ENCODE measurements at regions not wholly inside any gene's neighbourhood (a gene's known extent, or its start where the extent isn't known, plus 50 kb on each side); places are given as distances from the start of the nearest gene placed in this dataset.

GRCh38 chr9:106596984-106597383 lies 266.0 kb upstream of the ZNF462 start:
- no peak for DNase-seq
- no peak for TF ChIP-seq EZH2 (IDR thresholded peaks at IDR 0.05; ENCODE audit: insufficient read depth, poor library complexity, severe bottlenecking)
- TF ChIP-seq EZH2phosphoT487 (IDR thresholded peaks at IDR 0.05; ENCODE audit: insufficient read depth, low read depth): no peak
- Histone ChIP-seq H3F3A (ENCODE audit: insufficient read depth) (no peaks in the 10 kb centered on the region), H3K27ac (no peak overlapping the region), H3K27me3 (replicated peaks; ENCODE audit: insufficient read depth) (no peaks in the 10 kb centered on the region), H3K79me2 (ENCODE audit: insufficient read depth) (no peaks in the 10 kb centered on the region), H3K4me1 (ENCODE audit: insufficient read depth) (no peaks in the 10 kb centered on the region), H2AFZ (no peak overlapping the region), H3K9me2 (ENCODE audit: insufficient read depth) (no peaks in the 10 kb centered on the region), H3K36me3 (ENCODE audit: low read depth) (no peaks in the 10 kb centered on the region), H3K9me3 (ENCODE audit: low read depth) (no peaks in the 10 kb centered on the region), H3K9ac (no peak overlapping the region), H4K20me1 (ENCODE audit: insufficient read depth) (no peaks in the 10 kb centered on the region), H3K4me3 (no peak overlapping the region), H3K4me2 (ENCODE audit: unreplicated experiment) (no peak overlapping the region)
- WGBS, 2 experiments (ENCODE audit: low coverage in 1 of 2, low lambda C conversion rate in 2 of 2, missing lambda C conversion rate in 2 of 2): 19 to 27% methylated on average over 4 of the region's 4 CpGs
- in situ Hi-C loops (cut with MboI): no loop called here

GRCh38 chr9:106600955-106601560 lies 261.9 kb upstream of the ZNF462 start:
- H3K27ac ChIP-seq: no peak overlapping the region
- H2AFZ ChIP-seq: no peak overlapping the region
- in situ Hi-C loops (cut with MboI): no loop called here
- no peak for DNase-seq
- H3K9ac ChIP-seq: no peak overlapping the region
- no peaks in the 10 kb centered on the region for H3K9me2 ChIP-seq (ENCODE audit: insufficient read depth)
- no peaks in the 10 kb centered on the region for H3K9me3 ChIP-seq (ENCODE audit: low read depth)
- TF ChIP-seq EZH2phosphoT487 (IDR thresholded peaks at IDR 0.05; ENCODE audit: insufficient read depth, low read depth) (no peak), EZH2 (IDR thresholded peaks at IDR 0.05; ENCODE audit: insufficient read depth, poor library complexity, severe bottlenecking) (no peak)
- H3K4me3 ChIP-seq: no peak overlapping the region
- H3K4me1 ChIP-seq (ENCODE audit: insufficient read depth): no peaks in the 10 kb centered on the region
- no peaks in the 10 kb centered on the region for H3K27me3 ChIP-seq (replicated peaks; ENCODE audit: insufficient read depth)
- H3K4me2 ChIP-seq (ENCODE audit: unreplicated experiment): no peak overlapping the region
- no peaks in the 10 kb centered on the region for H3K79me2 ChIP-seq (ENCODE audit: insufficient read depth)
- no peaks in the 10 kb centered on the region for H3K36me3 ChIP-seq (ENCODE audit: low read depth)
- no peaks in the 10 kb centered on the region for H3F3A ChIP-seq (ENCODE audit: insufficient read depth)
- no peaks in the 10 kb centered on the region for H4K20me1 ChIP-seq (ENCODE audit: insufficient read depth)
- WGBS, 2 experiments (ENCODE audit: low coverage in 1 of 2, low lambda C conversion rate in 2 of 2, missing lambda C conversion rate in 2 of 2): 35 to 47% methylated on average over 4 of the region's 4 CpGs

- WGBS, 2 experiments (ENCODE audit: low coverage in 1 of 2, low lambda C conversion rate in 2 of 2, missing lambda C conversion rate in 2 of 2): 0% methylated on average over 1 of the region's 1 CpG
Measured at GRCh38 chr9:106602344-106602743, 260.6 kb upstream of the ZNF462 start.

GRCh38 chr9:106613250-106613737 lies 249.7 kb upstream of the ZNF462 start:
- Histone ChIP-seq H4K20me1 (ENCODE audit: insufficient read depth) (no peaks in the 10 kb centered on the region), H3K9me2 (ENCODE audit: insufficient read depth) (no peaks in the 10 kb centered on the region), H3F3A (ENCODE audit: insufficient read depth) (no peaks in the 10 kb centered on the region), H3K4me2 (ENCODE audit: unreplicated experiment) (no peak overlapping the region), H2AFZ (no peak overlapping the region), H3K79me2 (ENCODE audit: insufficient read depth) (no peaks in the 10 kb centered on the region), H3K27me3 (replicated peaks; ENCODE audit: insufficient read depth) (no peaks in the 10 kb centered on the region), H3K4me1 (ENCODE audit: insufficient read depth) (no peaks in the 10 kb centered on the region), H3K4me3 (no peak overlapping the region), H3K9me3 (ENCODE audit: low read depth) (no peaks in the 10 kb centered on the region), H3K36me3 (ENCODE audit: low read depth) (no peaks in the 10 kb centered on the region), H3K9ac (no peak overlapping the region), H3K27ac (no peak overlapping the region)
- TF ChIP-seq EZH2 (IDR thresholded peaks at IDR 0.05; ENCODE audit: insufficient read depth, poor library complexity, severe bottlenecking) (no peak), EZH2phosphoT487 (IDR thresholded peaks at IDR 0.05; ENCODE audit: insufficient read depth, low read depth) (no peak)
- in situ Hi-C loops (cut with MboI): no loop called here
- no peak for DNase-seq
- 55 to 68% methylated on average over 3 of the region's 3 CpGs for WGBS, 2 experiments (ENCODE audit: low coverage in 1 of 2, low lambda C conversion rate in 2 of 2, missing lambda C conversion rate in 2 of 2)

More at GRCh38 chr9:106602344-106602743, 260.6 kb upstream of the ZNF462 start:
- Histone ChIP-seq H3K27me3 (replicated peaks; ENCODE audit: insufficient read depth) (no peaks in the 10 kb centered on the region), H3F3A (ENCODE audit: insufficient read depth) (no peaks in the 10 kb centered on the region), H4K20me1 (ENCODE audit: insufficient read depth) (no peaks in the 10 kb centered on the region), H3K9me2 (ENCODE audit: insufficient read depth) (no peaks in the 10 kb centered on the region), H3K27ac (no peak overlapping the region), H3K36me3 (ENCODE audit: low read depth) (no peaks in the 10 kb centered on the region), H2AFZ (no peak overlapping the region), H3K9me3 (ENCODE audit: low read depth) (no peaks in the 10 kb centered on the region), H3K4me2 (ENCODE audit: unreplicated experiment) (no peak overlapping the region), H3K4me3 (no peak overlapping the region), H3K4me1 (ENCODE audit: insufficient read depth) (no peaks in the 10 kb centered on the region), H3K79me2 (ENCODE audit: insufficient read depth) (no peaks in the 10 kb centered on the region), H3K9ac (no peak overlapping the region)
- TF ChIP-seq EZH2phosphoT487 (IDR thresholded peaks at IDR 0.05; ENCODE audit: insufficient read depth, low read depth): no peak
- no peak for DNase-seq
- in situ Hi-C loops (cut with MboI): no loop called here
